ENCODE measurements at regions not wholly inside any gene's neighbourhood (a gene's known extent, or its start where the extent isn't known, plus 50 kb on each side); places are given as distances from the start of the nearest gene placed in this dataset.

GRCh38 chr7:49636400-49636799 is 137.0 kb upstream of the VWC2 start:
- no peak overlapping the region for H3K27ac ChIP-seq (ENCODE audit: low read depth in 1 of 2, low read length in 2 of 2)

More at GRCh38 chr7:49636400-49636799, 137.0 kb upstream of the VWC2 start:
- TF ChIP-seq YY1 (IDR thresholded peaks at IDR 0.05) (no peak), CTCF (IDR thresholded peaks at IDR 0.05; ENCODE audit: low read depth, low read length, missing input control) (no peak), REST (IDR thresholded peaks at IDR 0.05) (no peak), TAF1 (conservative IDR thresholded peaks at IDR 0.05) (no peak), FOXA2 (IDR thresholded peaks at IDR 0.05) (no peak), ZBTB33 (IDR thresholded peaks at IDR 0.05) (no peak), EGR1 (IDR thresholded peaks at IDR 0.05; ENCODE audit: low read depth in 2 of 2) (no peak), RXRA (IDR thresholded peaks at IDR 0.05) (no peak), HNF4A (conservative IDR thresholded peaks at IDR 0.05) (no peak), MAX (IDR thresholded peaks at IDR 0.05) (no peak), FOXA1 (IDR thresholded peaks at IDR 0.05) (no peak), SP1 (IDR thresholded peaks at IDR 0.05) (no peak), NR2F2 (IDR thresholded peaks at IDR 0.05) (no peak)
- no peaks in the 10 kb centered on the region for H3K9me3 ChIP-seq (ENCODE audit: control insufficient read depth in 4 of 4, low read length in 3 of 4)
- H3K9ac ChIP-seq (ENCODE audit: low read depth in 1 of 2, low read length in 2 of 2): no peak overlapping the region
- no peaks in the 10 kb centered on the region for H3K27me3 ChIP-seq (ENCODE audit: control insufficient read depth in 4 of 4, insufficient read depth in 4 of 4, low read length in 3 of 4)
- no peak for DNase-seq (ENCODE audit: low spot score)
- H3K36me3 ChIP-seq (ENCODE audit: control insufficient read depth in 4 of 4, insufficient read depth in 3 of 4, low read depth in 1 of 4, low read length in 3 of 4): no peaks in the 10 kb centered on the region
- 85% methylated on average over 3 of the region's 3 CpGs for WGBS
- no peak overlapping the region for H3K4me3 ChIP-seq (ENCODE audit: low read depth in 1 of 3, low read length in 3 of 3)
- H3K4me1 ChIP-seq (ENCODE audit: control insufficient read depth in 4 of 4, insufficient read depth in 4 of 4, low read length in 3 of 4): no peaks in the 10 kb centered on the region

Data from liver (tissue), 8 donors.